ENCODE measurements at regions not wholly inside any gene's neighbourhood (a gene's known extent, or its start where the extent isn't known, plus 50 kb on each side); places are given as distances from the start of the nearest gene placed in this dataset.

GRCh38 chr5:124634741-124635323 lies 111.6 kb downstream of the ZNF608 start:
- Histone ChIP-seq H4K8ac (replicated peaks; ENCODE audit: insufficient read length, low read depth, low read length) (no peak overlapping the region), H3K27ac (ENCODE audit: insufficient read length, low read depth, low read length) (no peak overlapping the region), H2BK12ac (ENCODE audit: insufficient read length, low read depth, low read length) (no peak overlapping the region), H3K9ac (ENCODE audit: extremely low read depth, insufficient read length, low read length) (no peak overlapping the region), H4K91ac (ENCODE audit: insufficient read length, low read depth, low read length) (no peak overlapping the region), H3K4me2 (ENCODE audit: insufficient read depth, insufficient read length, low read length) (no peak overlapping the region), H2BK15ac (ENCODE audit: low read depth, low read length) (no peak overlapping the region), H2BK5ac (ENCODE audit: insufficient read length, low read length) (no peak overlapping the region), H2AFZ (ENCODE audit: low read length) (no peak overlapping the region), H3K9me3 (ENCODE audit: control insufficient read depth, low read depth, low read length) (no peaks in the 10 kb centered on the region), H4K5ac (ENCODE audit: insufficient read length, low read depth, low read length) (no peak overlapping the region), H3K56ac (ENCODE audit: insufficient read length, low read depth, low read length) (no peak overlapping the region), H3T11ph (ENCODE audit: low read length) (no peak overlapping the region), H2BK20ac (ENCODE audit: low read depth, low read length, poor library complexity, severe bottlenecking) (no peak overlapping the region), H3K4ac (ENCODE audit: low read depth, low read length) (no peak overlapping the region), H3K23ac (ENCODE audit: insufficient read length, low read depth, low read length) (no peak overlapping the region), H4K20me1 (ENCODE audit: control insufficient read depth, insufficient read depth, insufficient read length) (no peaks in the 10 kb centered on the region), H3K79me2 (ENCODE audit: insufficient read depth, low read length) (no peaks in the 10 kb centered on the region), H2BK120ac (ENCODE audit: low read depth, low read length, poor library complexity, severe bottlenecking) (no peak overlapping the region), H3K18ac (ENCODE audit: insufficient read length, low read depth, low read length) (no peak overlapping the region), H3K79me1 (ENCODE audit: insufficient read depth, low read depth, low read length, poor library complexity, severe bottlenecking) (no peaks in the 10 kb centered on the region), H3K23me2 (ENCODE audit: insufficient read length, low read depth, low read length, poor library complexity, severe bottlenecking) (no peaks in the 10 kb centered on the region), H2AK5ac (ENCODE audit: insufficient read length, low read length) (no peak overlapping the region), H3K4me1 (ENCODE audit: insufficient read depth, low read length) (peaks cover 3% of the 10 kb centered on the region; the same call in 1 of the 2 replicates), H3K27me3 (ENCODE audit: insufficient read depth, low read length) (no peaks in the 10 kb centered on the region), H3K14ac (ENCODE audit: insufficient read depth, low read length) (no peak overlapping the region)
- no peak overlapping the region for H3K27ac Mint-ChIP-seq
- H3K4me1 Mint-ChIP-seq: peaks cover 40 to 44% of the 10 kb centered on the region in 2 experiments
- DNase-seq: no peak
- no peaks in the 10 kb centered on the region for H3K27me3 Mint-ChIP-seq (ENCODE audit: low read depth)
- no CpG with 5 or more reads among the region's 3 CpGs for WGBS (ENCODE audit: extremely low coverage, insufficient read length, low lambda C conversion rate)
- no peak overlapping the region for H3K4me3 Mint-ChIP-seq
- no peak for TF ChIP-seq CTCF (conservative IDR thresholded peaks at IDR 0.05)
- no peaks in the 10 kb centered on the region; a peak in 1 of 5 replicates for H3K9me3 Mint-ChIP-seq
- peaks cover 21 to 46% (median 38%) of the 10 kb centered on the region in 3 experiments; a peak in 6 of 7 replicates for H3K36me3 Mint-ChIP-seq (ENCODE audit: insufficient read depth in 1 of 3, low read depth in 3 of 3)
